ENCODE measurements at regions not wholly inside any gene's neighbourhood (a gene's known extent, or its start where the extent isn't known, plus 50 kb on each side); places are given as distances from the start of the nearest gene placed in this dataset.

DNA sequence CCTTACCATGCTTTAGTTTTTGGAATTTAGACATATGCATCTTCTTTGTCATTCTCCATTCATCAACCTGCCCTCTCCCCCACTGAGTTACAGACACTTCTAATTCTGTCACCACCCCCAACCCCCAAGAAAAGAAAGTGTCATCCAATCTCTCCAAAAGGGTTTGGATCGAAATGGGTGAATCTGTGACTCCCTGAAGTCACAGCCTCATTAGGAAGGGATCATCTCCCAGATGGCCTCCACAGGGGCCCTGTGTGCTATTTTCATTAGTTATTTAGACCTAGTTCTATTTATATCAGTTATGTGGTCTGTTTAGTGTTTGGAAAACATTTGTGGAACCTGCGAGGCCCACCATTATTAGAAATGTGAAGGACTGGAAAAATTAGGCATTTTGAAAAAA is 191.0 kb upstream of the ATP2B1 start:
- Histone ChIP-seq H3K23me2 (ENCODE audit: insufficient read length, low read depth, low read length, poor library complexity, severe bottlenecking) (no peaks in the 10 kb centered on the region), H3K79me2 (ENCODE audit: insufficient read depth, low read length) (no peaks in the 10 kb centered on the region), H3K9me3 (ENCODE audit: control insufficient read depth, low read depth, low read length) (no peaks in the 10 kb centered on the region), H2AK5ac (ENCODE audit: insufficient read length, low read length) (no peak overlapping the region), H2BK20ac (ENCODE audit: low read depth, low read length, poor library complexity, severe bottlenecking) (no peak overlapping the region), H2BK5ac (ENCODE audit: insufficient read length, low read length) (no peak overlapping the region), H3K4me2 (ENCODE audit: insufficient read depth, insufficient read length, low read length) (no peak overlapping the region), H2AFZ (ENCODE audit: low read length) (peak overlapping the region; percentile 32), H3K56ac (ENCODE audit: insufficient read length, low read depth, low read length) (no peak overlapping the region), H3K79me1 (ENCODE audit: insufficient read depth, low read depth, low read length, poor library complexity, severe bottlenecking) (no peaks in the 10 kb centered on the region), H3K18ac (ENCODE audit: insufficient read length, low read depth, low read length) (no peak overlapping the region), H4K20me1 (ENCODE audit: control insufficient read depth, insufficient read depth, insufficient read length) (no peaks in the 10 kb centered on the region), H4K5ac (ENCODE audit: insufficient read length, low read depth, low read length) (no peak overlapping the region), H3K9ac (ENCODE audit: extremely low read depth, insufficient read length, low read length) (no peak overlapping the region), H3T11ph (ENCODE audit: low read length) (no peak overlapping the region), H2BK12ac (ENCODE audit: insufficient read length, low read depth, low read length) (no peak overlapping the region), H3K27me3 (ENCODE audit: insufficient read depth, low read length) (no peaks in the 10 kb centered on the region), H3K4ac (ENCODE audit: low read depth, low read length) (no peak overlapping the region), H3K23ac (ENCODE audit: insufficient read length, low read depth, low read length) (no peak overlapping the region), H3K27ac (ENCODE audit: insufficient read length, low read depth, low read length) (no peak overlapping the region), H3K14ac (ENCODE audit: insufficient read depth, low read length) (no peak overlapping the region), H3K4me1 (ENCODE audit: insufficient read depth, low read length) (peaks cover 6% of the 10 kb centered on the region; the same call in 1 of the 2 replicates), H2BK120ac (ENCODE audit: low read depth, low read length, poor library complexity, severe bottlenecking) (no peak overlapping the region), H4K91ac (ENCODE audit: insufficient read length, low read depth, low read length) (no peak overlapping the region), H2BK15ac (ENCODE audit: low read depth, low read length) (no peak overlapping the region), H4K8ac (replicated peaks; ENCODE audit: insufficient read length, low read depth, low read length) (no peak overlapping the region)
- Mint-ChIP-seq H3K27me3 (ENCODE audit: low read depth) (no peaks in the 10 kb centered on the region), H3K4me3 (no peak overlapping the region), H3K9me3 (no peaks in the 10 kb centered on the region; a peak in 1 of 5 replicates), H3K36me3 (ENCODE audit: insufficient read depth in 1 of 3, low read depth in 3 of 3) (no peaks in the 10 kb centered on the region), H3K27ac (peak overlapping the region in 2 of 3 experiments; percentile 10 to 61; a peak in 2 of 7 replicates), H3K4me1 (peaks cover 13 to 16% of the 10 kb centered on the region in 2 experiments)
- no peak for TF ChIP-seq CTCF (conservative IDR thresholded peaks at IDR 0.05)
- DNase-seq: no peak
- whole genome bisulfite sequencing (ENCODE audit: extremely low coverage, insufficient read length, low lambda C conversion rate): no CpG with 5 or more reads among the region's 2 CpGs

Measured in H9 (cell line).